Gastroesophageal sphincter (tissue), 4 donors: ENCODE measurements at regions not wholly inside any gene's neighbourhood (a gene's known extent, or its start where the extent isn't known, plus 50 kb on each side); places are given as distances from the start of the nearest gene placed in this dataset.

Experiments
- ATAC-seq: fragments of 150-250 bp; one replicate; pipeline ENCODE4 v1.9.1; 2016; ENCODE audit warnings: mild to moderate bottlenecking, moderate library complexity
- H3K27ac ChIP-seq, 4 donors: fragments of 200-600 bp; sonication (generic) in 3 of 4; 1 replicate in 3 of 4; 2 replicates in 1 of 4; pipeline ENCODE4 v1.5.1; 2016 to 2019
- H3K27me3 ChIP-seq: fragments of 200-600 bp; sonication (generic); one replicate; pipeline ENCODE4 v1.5.1; 2019
- H3K36me3 ChIP-seq, 2 donors: fragments of 200-600 bp; sonication (generic); one replicate each; pipeline ENCODE4 v1.5.1; 2019; ENCODE audit warnings: control low read depth in 1 of 2
- H3K4me1 ChIP-seq, 3 donors: fragments of 200-600 bp; sonication (generic); 1 replicate in 2 of 3; 2 replicates in 1 of 3; pipeline ENCODE4 v1.5.1; 2016 to 2019; ENCODE audit warnings: control low read depth in 2 of 3
- H3K4me3 ChIP-seq, 2 donors: fragments of 200-600 bp; sonication (generic); one replicate each; pipeline ENCODE4 v1.5.1; 2019; ENCODE audit warnings: mild to moderate bottlenecking in 1 of 2, moderate library complexity in 1 of 2
- H3K9me3 ChIP-seq, 3 donors: fragments of 200-600 bp; sonication (generic); one replicate each; pipeline ENCODE4 v1.5.1; 2017 to 2019; ENCODE audit warnings: control low read depth in 2 of 3
- CTCF ChIP-seq, 4 experiments: fragments of 200-600 bp in 2 of 4; fragments of 450-650 bp in 2 of 4; sonication (generic) in 1 of 4; IDR thresholded peaks; one replicate each; pipeline ENCODE4 v1.5.1; 2017 to 2019; ENCODE audit warnings: antibody characterized with exemption in 4 of 4, mild to moderate bottlenecking in 2 of 4, moderate library complexity in 2 of 4
- EP300 ChIP-seq: sonication (generic); formaldehyde crosslinking; IDR thresholded peaks from one replicate; pipeline ENCODE4 v1.6.1; 2017; ENCODE audit warnings: antibody characterized with exemption, mild to moderate bottlenecking
- POLR2A ChIP-seq, 2 donors: fragments of 450-650 bp; IDR thresholded peaks; one replicate each; pipeline ENCODE4 v1.6.1; 2017; ENCODE audit warnings: antibody characterized with exemption in 2 of 2, mild to moderate bottlenecking in 2 of 2, moderate library complexity in 1 of 2
- POLR2AphosphoS5 ChIP-seq: sonication (generic); formaldehyde crosslinking; IDR thresholded peaks from one replicate; pipeline ENCODE4 v1.6.1; 2017; ENCODE audit warnings: antibody characterized with exemption
- WGBS, 2 donors: methylation state at CpG; one replicate each; pipeline ENCODE4 v1.1.5; 2018; ENCODE audit warnings: low coverage in 1 of 2; 5-methylcytosine and 5-hydroxymethylcytosine counted together

GRCh38 chr2:59882822-59883221, 670.6 kb downstream of the BCL11A start:
- WGBS, 2 donors = 74 to 100% methylated on average over 1 to 2 of the region's 2 CpGs
- no peaks in the 10 kb centered on the region for H3K9me3 ChIP-seq
- H3K27ac ChIP-seq = no peak overlapping the region
- H3K36me3 ChIP-seq = no peaks in the 10 kb centered on the region
- ATAC-seq = no peak
- TF ChIP-seq POLR2AphosphoS5 = no peak
- H3K4me1 ChIP-seq = no peaks in the 10 kb centered on the region
- no peak overlapping the region for H3K4me3 ChIP-seq
- H3K27me3 ChIP-seq = no peaks in the 10 kb centered on the region

- TF ChIP-seq POLR2A (IDR thresholded peaks at IDR 0.05) = no peak
- no peak for TF ChIP-seq POLR2AphosphoS5
- no peak for TF ChIP-seq CTCF (IDR thresholded peaks at IDR 0.05)
- no peak for TF ChIP-seq EP300
- Histone ChIP-seq H3K27me3 (no peaks in the 10 kb centered on the region), H3K36me3 (no peaks in the 10 kb centered on the region), H3K9me3 (no peaks in the 10 kb centered on the region), H3K4me1 (no peaks in the 10 kb centered on the region), H3K4me3 (no peak overlapping the region), H3K27ac (no peak overlapping the region)
- ATAC-seq = no peak
- 44% methylated on average over 1 of the region's 3 CpGs; no CpG with 5 or more reads in 1 of the 2 donors for WGBS, 2 donors
These were observed 671.2 kb downstream of the BCL11A start for GRCh38 chr2:59882279-59882678.

- H3K9me3 ChIP-seq = no peaks in the 10 kb centered on the region
- TF ChIP-seq CTCF (IDR thresholded peaks at IDR 0.05) = no peak
- no peak for TF ChIP-seq POLR2A (IDR thresholded peaks at IDR 0.05)
- TF ChIP-seq POLR2AphosphoS5 = no peak
- TF ChIP-seq EP300 = no peak
- no peak overlapping the region for H3K4me3 ChIP-seq
- no peaks in the 10 kb centered on the region for H3K27me3 ChIP-seq
- WGBS, 2 donors = 80% methylated on average over 1 of the region's 1 CpG; no CpG with 5 or more reads in 1 of the 2 donors
- no peak for ATAC-seq
- no peak overlapping the region for H3K27ac ChIP-seq
- no peaks in the 10 kb centered on the region for H3K36me3 ChIP-seq
- H3K4me1 ChIP-seq = no peaks in the 10 kb centered on the region
These were observed 672.2 kb downstream of the BCL11A start for GRCh38 chr2:59881218-59881617.

DNA sequence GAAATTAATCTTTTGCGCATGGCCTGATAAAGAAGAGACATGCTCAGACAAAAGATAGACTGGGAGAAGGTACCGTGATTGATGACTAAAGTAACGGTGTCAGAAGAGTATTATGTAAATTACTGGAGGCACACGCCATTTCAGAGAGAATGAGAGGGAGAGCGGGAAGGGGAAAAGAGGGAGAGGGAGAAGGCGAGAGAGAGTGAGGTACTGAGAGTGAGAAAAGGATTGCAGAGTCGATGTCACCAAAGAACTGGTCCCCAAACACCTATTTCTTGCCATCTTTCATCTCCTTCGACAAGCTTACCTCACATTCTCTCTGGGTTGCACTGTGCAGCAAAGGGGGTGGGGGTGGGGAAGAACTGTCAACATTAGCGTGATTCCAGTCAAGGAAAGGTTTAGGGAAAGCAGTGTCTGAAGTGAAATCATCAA, 673.7 kb downstream of the BCL11A start:
- no peak for ATAC-seq
- no peaks in the 10 kb centered on the region for H3K36me3 ChIP-seq

DNA sequence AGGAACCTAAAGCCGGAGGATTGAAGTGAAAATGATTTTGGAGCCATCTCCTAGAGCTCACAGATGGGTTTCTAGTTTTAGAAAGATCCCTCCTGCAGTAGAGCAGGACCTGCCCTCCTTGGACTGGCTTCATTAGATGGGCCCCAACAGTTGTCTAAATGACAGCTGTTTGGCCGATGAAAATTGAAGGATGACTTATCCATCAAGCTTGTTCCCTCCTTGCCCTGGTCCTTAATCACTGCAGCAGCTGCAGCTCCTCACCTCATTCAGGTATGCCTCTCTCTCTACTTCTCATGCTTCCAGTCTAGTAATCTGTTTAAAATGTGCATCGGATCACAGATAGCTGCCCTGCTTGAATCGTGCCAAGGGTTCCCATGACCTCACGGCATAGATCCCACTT, 677.6 kb downstream of the BCL11A start:
- H3K4me3 ChIP-seq = no peak overlapping the region
- no peaks in the 10 kb centered on the region for H3K9me3 ChIP-seq
- WGBS, 2 donors = 65 to 79% methylated on average over 3 to 5 of the region's 5 CpGs
- H3K4me1 ChIP-seq = no peaks in the 10 kb centered on the region
- H3K27me3 ChIP-seq = no peaks in the 10 kb centered on the region
- H3K27ac ChIP-seq = no peak overlapping the region
- ATAC-seq = no peak
- TF ChIP-seq POLR2AphosphoS5 (no peak), CTCF (IDR thresholded peaks at IDR 0.05) (no peak), EP300 (no peak), POLR2A (IDR thresholded peaks at IDR 0.05) (no peak)
- H3K36me3 ChIP-seq = no peaks in the 10 kb centered on the region

More for the DNA sequence above, 673.7 kb downstream of the BCL11A start:
- Histone ChIP-seq H3K4me1 (no peaks in the 10 kb centered on the region), H3K4me3 (no peak overlapping the region), H3K9me3 (no peaks in the 10 kb centered on the region), H3K27me3 (no peaks in the 10 kb centered on the region), H3K27ac (no peak overlapping the region)
- 72 to 78% methylated on average over 5 to 9 of the region's 9 CpGs for WGBS, 2 donors
- TF ChIP-seq POLR2A (IDR thresholded peaks at IDR 0.05) = no peak
- TF ChIP-seq POLR2AphosphoS5 = no peak
- TF ChIP-seq EP300 = no peak
- TF ChIP-seq CTCF (IDR thresholded peaks at IDR 0.05) = no peak
